GM19023 (cell line): ENCODE measurements at regions not wholly inside any gene's neighbourhood (a gene's known extent, or its start where the extent isn't known, plus 50 kb on each side); places are given as distances from the start of the nearest gene placed in this dataset.

ENCODE experiments used
- ATAC-seq: cut with Tn5 transposase; IDR thresholded peaks from one replicate; pipeline ENCODE4 v1.9.1; 2021; ENCODE audit warnings: mild to moderate bottlenecking, moderate library complexity; ENCODE audit not compliant: unreplicated experiment

GRCh38 chr12:98372340-98373024 lies 142.9 kb upstream of the TMPO start:
- ATAC-seq, result no peak

GRCh38 chr12:98373025-98373554 lies 142.3 kb upstream of the TMPO start:
- no peak for ATAC-seq

- no peak for ATAC-seq
Observed at GRCh38 chr12:98374007-98374406, 141.4 kb upstream of the TMPO start.

GRCh38 chr12:98379106-98379505 lies 136.3 kb upstream of the TMPO start:
- ATAC-seq, result no peak

GRCh38 chr12:98385641-98386040 lies 129.7 kb upstream of the TMPO start:
- no peak for ATAC-seq

GRCh38 chr12:98387444-98387843 lies 127.9 kb upstream of the TMPO start:
- no peak for ATAC-seq

- no peak for ATAC-seq
Observed at GRCh38 chr12:98388126-98388525, 127.3 kb upstream of the TMPO start.

- no peak for ATAC-seq
Observed at GRCh38 chr12:98389593-98389992, 125.8 kb upstream of the TMPO start.

GRCh38 chr12:98397323-98398105 lies 117.9 kb upstream of the TMPO start:
- ATAC-seq, result peak; percentile 88

- peak; percentile 53 for ATAC-seq
Observed at GRCh38 chr12:98399532-98399931, 115.9 kb upstream of the TMPO start.

GRCh38 chr12:98401427-98401826 lies 114.0 kb upstream of the TMPO start:
- no peak for ATAC-seq

- no peak for ATAC-seq
Observed at GRCh38 chr12:98402091-98402490, 113.3 kb upstream of the TMPO start.

- ATAC-seq, result no peak
Observed at GRCh38 chr12:98402671-98403070, 112.7 kb upstream of the TMPO start.

GRCh38 chr12:98403385-98403784 lies 112.0 kb upstream of the TMPO start:
- ATAC-seq, result no peak

- ATAC-seq, result no peak
Observed at GRCh38 chr12:98403936-98404335, 111.5 kb upstream of the TMPO start.

- ATAC-seq, result no peak
Observed at GRCh38 chr12:98405805-98406366, 109.5 kb upstream of the TMPO start.

- ATAC-seq, result no peak
Observed at GRCh38 chr12:98406378-98406777, 109.0 kb upstream of the TMPO start.

GRCh38 chr12:98408681-98409080 lies 106.7 kb upstream of the TMPO start:
- ATAC-seq, result no peak

GRCh38 chr12:98409548-98409947 lies 105.8 kb upstream of the TMPO start:
- no peak for ATAC-seq

GRCh38 chr12:98410356-98410755 lies 105.0 kb upstream of the TMPO start:
- ATAC-seq, result no peak

GRCh38 chr12:98416845-98417244 lies 98.5 kb upstream of the TMPO start:
- no peak for ATAC-seq

GRCh38 chr12:98417266-98417665 lies 98.1 kb upstream of the TMPO start:
- ATAC-seq, result no peak
